Endodermal cell (in vitro differentiated cells): ENCODE measurements at regions not wholly inside any gene's neighbourhood (a gene's known extent, or its start where the extent isn't known, plus 50 kb on each side); places are given as distances from the start of the nearest gene placed in this dataset.

ENCODE experiments used
- DNase-seq: peaks from one replicate; pipeline ENCODE4 v3.0.0-alpha.2; 2017
- H3K27ac ChIP-seq: 2 replicates; pipeline ENCODE4 v1.5.1; 2013; ENCODE audit warnings: mild to moderate bottlenecking, low read depth, low read length, moderate library complexity
- H3K27me3 ChIP-seq: 2 replicates; pipeline ENCODE4 v1.6.1; 2013; ENCODE audit warnings: mild to moderate bottlenecking, low read length, moderate library complexity; ENCODE audit not compliant: insufficient read depth, control insufficient read depth, poor library complexity, severe bottlenecking
- H3K36me3 ChIP-seq: 2 replicates; pipeline ENCODE4 v1.7.0; 2013; ENCODE audit warnings: mild to moderate bottlenecking, low read length, moderate library complexity; ENCODE audit not compliant: control insufficient read depth, insufficient read depth
- H3K4me1 ChIP-seq: one replicate; pipeline ENCODE4 v1.7.0; 2013; ENCODE audit warnings: low read length; ENCODE audit not compliant: control insufficient read depth, insufficient read depth
- H3K4me3 ChIP-seq: 2 replicates; pipeline ENCODE4 v1.5.1; 2013; ENCODE audit warnings: mild to moderate bottlenecking, low read length, moderate library complexity
- H3K9ac ChIP-seq: 2 replicates; pipeline ENCODE4 v1.6.1; 2013; ENCODE audit warnings: mild to moderate bottlenecking, low read length, moderate library complexity; ENCODE audit not compliant: poor library complexity, severe bottlenecking; ENCODE audit errors: extremely low read depth
- H3K9me3 ChIP-seq: 2 replicates; pipeline ENCODE4 v1.6.1; 2013; ENCODE audit warnings: mild to moderate bottlenecking, low read length, moderate library complexity; ENCODE audit not compliant: control insufficient read depth
- H3K27ac Mint-ChIP-seq: 2 replicates; pipeline ENCODE4 v1.8.0; 2020; ENCODE audit warnings: mixed read lengths
- H3K27me3 Mint-ChIP-seq: 2 replicates; pipeline ENCODE4 v1.8.0; 2021; ENCODE audit warnings: mild to moderate bottlenecking, mixed read lengths; ENCODE audit not compliant: insufficient read depth
- H3K36me3 Mint-ChIP-seq: 2 replicates; pipeline ENCODE4 v1.8.0; 2020; ENCODE audit warnings: low read depth, mixed read lengths
- H3K4me1 Mint-ChIP-seq: 2 replicates; pipeline ENCODE4 v1.8.0; 2020; ENCODE audit warnings: mixed read lengths
- H3K4me3 Mint-ChIP-seq: 2 replicates; pipeline ENCODE4 v1.8.0; 2020; ENCODE audit warnings: mild to moderate bottlenecking, moderate library complexity, mixed read lengths
- H3K9me3 Mint-ChIP-seq: 2 replicates; pipeline ENCODE4 v1.8.0; 2020; ENCODE audit warnings: mild to moderate bottlenecking, mixed read lengths
- WGBS, 2 experiments: methylation state at CpG; one replicate each; pipeline versions ENCODE4 v1.1.5 to v1.1.7; 2013; ENCODE audit warnings: missing lambda C conversion rate in 2 of 2, mixed read lengths in 1 of 2; ENCODE audit not compliant: insufficient coverage in 1 of 2, insufficient read length in 1 of 2; 5-methylcytosine and 5-hydroxymethylcytosine counted together
- TF ChIP-seq, protein P1 (sequence below): fragments of 200-600 bp; sonication (generic); conservative IDR thresholded peaks from 2 replicates; pipeline ENCODE4 v1.5.0; 2021; ENCODE audit warnings: antibody characterized with exemption, mild to moderate bottlenecking

DNA sequence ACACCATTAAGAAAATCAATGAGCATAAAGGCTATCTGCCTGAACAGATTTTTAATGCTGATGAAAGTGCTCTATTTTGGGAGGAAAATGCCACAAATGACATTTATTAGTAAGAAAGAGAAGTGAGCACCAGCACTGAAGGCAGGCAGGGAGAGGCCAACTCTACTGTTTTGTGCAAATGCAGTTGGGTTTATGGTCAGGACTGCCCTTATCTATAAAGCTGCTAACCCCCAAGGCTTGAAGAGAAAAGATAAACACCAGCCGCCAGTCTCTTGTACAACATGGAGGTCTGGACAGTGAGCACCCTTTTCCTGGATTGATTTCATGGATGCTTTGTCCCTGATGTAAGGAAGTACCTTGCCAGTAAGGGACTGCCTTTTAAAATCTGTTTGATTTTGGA lies 246.8 kb upstream of the SFSWAP start:
- Mint-ChIP-seq H3K9me3 (peaks cover 3% of the 10 kb centered on the region), H3K27ac (no peak overlapping the region), H3K4me3 (no peak overlapping the region), H3K27me3 (peaks cover 5% of the 10 kb centered on the region), H3K4me1 (no peaks in the 10 kb centered on the region), H3K36me3 (no peaks in the 10 kb centered on the region)
- Histone ChIP-seq H3K4me3 (no peak overlapping the region), H3K9ac (no peak overlapping the region), H3K27ac (no peak overlapping the region), H3K9me3 (no peaks in the 10 kb centered on the region), H3K4me1 (no peaks in the 10 kb centered on the region), H3K27me3 (no peaks in the 10 kb centered on the region), H3K36me3 (no peaks in the 10 kb centered on the region)
- 83 to 97% methylated on average over 1 of the region's 1 CpG for WGBS, 2 experiments
- DNase-seq, result no peak
- TF ChIP-seq, protein P1, sequence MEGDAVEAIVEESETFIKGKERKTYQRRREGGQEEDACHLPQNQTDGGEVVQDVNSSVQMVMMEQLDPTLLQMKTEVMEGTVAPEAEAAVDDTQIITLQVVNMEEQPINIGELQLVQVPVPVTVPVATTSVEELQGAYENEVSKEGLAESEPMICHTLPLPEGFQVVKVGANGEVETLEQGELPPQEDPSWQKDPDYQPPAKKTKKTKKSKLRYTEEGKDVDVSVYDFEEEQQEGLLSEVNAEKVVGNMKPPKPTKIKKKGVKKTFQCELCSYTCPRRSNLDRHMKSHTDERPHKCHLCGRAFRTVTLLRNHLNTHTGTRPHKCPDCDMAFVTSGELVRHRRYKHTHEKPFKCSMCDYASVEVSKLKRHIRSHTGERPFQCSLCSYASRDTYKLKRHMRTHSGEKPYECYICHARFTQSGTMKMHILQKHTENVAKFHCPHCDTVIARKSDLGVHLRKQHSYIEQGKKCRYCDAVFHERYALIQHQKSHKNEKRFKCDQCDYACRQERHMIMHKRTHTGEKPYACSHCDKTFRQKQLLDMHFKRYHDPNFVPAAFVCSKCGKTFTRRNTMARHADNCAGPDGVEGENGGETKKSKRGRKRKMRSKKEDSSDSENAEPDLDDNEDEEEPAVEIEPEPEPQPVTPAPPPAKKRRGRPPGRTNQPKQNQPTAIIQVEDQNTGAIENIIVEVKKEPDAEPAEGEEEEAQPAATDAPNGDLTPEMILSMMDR, result no peak

DNA sequence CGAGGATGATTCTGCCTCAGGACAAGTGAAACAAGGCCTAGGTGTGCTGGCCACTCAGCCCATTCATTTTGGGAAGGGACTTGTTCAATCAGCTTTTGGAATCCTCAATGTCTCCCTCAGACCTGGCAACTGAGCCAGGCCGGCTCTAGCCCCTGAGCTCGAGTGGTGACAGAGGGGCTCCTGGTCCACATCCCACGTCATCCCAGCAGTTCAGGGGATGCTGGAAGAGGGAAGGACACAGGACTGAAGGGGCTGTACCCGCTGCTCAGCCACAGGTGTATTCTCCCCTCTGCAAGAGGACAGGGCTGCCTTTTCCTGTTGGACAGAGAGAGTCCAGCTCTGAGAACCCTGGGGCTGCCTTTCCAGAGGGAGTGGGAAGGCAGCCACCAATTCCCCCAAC lies 244.6 kb upstream of the SFSWAP start:
- Mint-ChIP-seq H3K27ac (no peak overlapping the region), H3K27me3 (peaks cover 3% of the 10 kb centered on the region), H3K4me1 (no peaks in the 10 kb centered on the region), H3K36me3 (no peaks in the 10 kb centered on the region), H3K4me3 (no peak overlapping the region), H3K9me3 (peaks cover 3% of the 10 kb centered on the region)
- Histone ChIP-seq H3K36me3 (no peaks in the 10 kb centered on the region), H3K4me1 (no peaks in the 10 kb centered on the region), H3K9ac (no peak overlapping the region), H3K4me3 (no peak overlapping the region), H3K27me3 (no peaks in the 10 kb centered on the region), H3K9me3 (no peaks in the 10 kb centered on the region), H3K27ac (no peak overlapping the region)
- 88 to 90% methylated on average over 1 to 5 of the region's 5 CpGs for WGBS, 2 experiments
- TF ChIP-seq, protein P1, result no peak
- DNase-seq, result peak; percentile 31

DNA sequence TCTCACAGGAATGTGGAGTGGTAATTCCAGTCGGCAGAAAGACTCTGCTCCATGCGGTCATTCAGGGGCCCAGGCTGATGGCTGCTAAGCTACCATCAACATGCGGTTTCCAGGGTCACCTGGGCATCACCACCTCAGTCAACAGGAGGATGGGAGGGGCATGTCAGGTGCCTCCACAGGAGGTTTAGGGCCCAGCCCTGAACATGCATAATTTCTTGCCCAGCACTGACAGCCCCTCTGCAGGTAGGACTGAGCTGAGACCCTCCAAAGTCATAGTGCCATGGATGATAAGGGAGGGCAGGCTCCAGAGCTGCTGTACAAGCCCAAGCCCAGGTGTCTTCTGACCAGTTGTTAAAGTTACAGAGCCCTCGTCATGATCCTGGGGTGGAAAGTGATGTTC lies 244.0 kb upstream of the SFSWAP start:
- no peaks in the 10 kb centered on the region for H3K36me3 ChIP-seq
- no peaks in the 10 kb centered on the region for H3K4me1 Mint-ChIP-seq
- 87 to 100% methylated on average over 2 to 4 of the region's 4 CpGs for WGBS, 2 experiments

More for the DNA sequence above, 244.0 kb upstream of the SFSWAP start:
- H3K27me3 Mint-ChIP-seq, result peaks cover 3% of the 10 kb centered on the region
- no peak overlapping the region for H3K27ac Mint-ChIP-seq
- peak; percentile 33 for DNase-seq
- no peaks in the 10 kb centered on the region for H3K36me3 Mint-ChIP-seq
- peaks cover 3% of the 10 kb centered on the region for H3K9me3 Mint-ChIP-seq
- Histone ChIP-seq H3K27ac (no peak overlapping the region), H3K27me3 (no peaks in the 10 kb centered on the region), H3K4me1 (no peaks in the 10 kb centered on the region), H3K9ac (no peak overlapping the region), H3K9me3 (no peaks in the 10 kb centered on the region), H3K4me3 (no peak overlapping the region)
- no peak overlapping the region for H3K4me3 Mint-ChIP-seq
- TF ChIP-seq, protein P1, result no peak
